RWPE1 (cell line): ENCODE measurements at regions not wholly inside any gene's neighbourhood (a gene's known extent, or its start where the extent isn't known, plus 50 kb on each side); places are given as distances from the start of the nearest gene placed in this dataset.
"Not testable (repeated sequence)": the region's sequence is repeated elsewhere in the genome, so short reads cannot be mapped to it uniquely, and the experiment has no call there.

ENCODE experiments used
- CTCF ChIA-PET: fragments of 350-600 bp; sonication (Branson Sonifier 250); formaldehyde crosslinking; extraction: SDS; loops from one replicate; lab custom pipeline; 2021; lab: Yijun Ruan, JAX
- POLR2A ChIA-PET: fragments of 400-600 bp; formaldehyde crosslinking; extraction: SDS; loops from one replicate; lab custom pipeline; 2020; ENCODE audit warnings: antibody characterized with exemption; ENCODE audit not compliant: low non-redundant PET; lab: Yijun Ruan, JAX
- DNase-seq: peaks from one replicate; pipeline ENCODE4 v3.0.0; 2012; ENCODE audit warnings: low spot score
- H3K27ac ChIP-seq: fragments of 450-650 bp; 2 replicates; pipeline ENCODE4 v1.5.1; 2017
- CTCF ChIP-seq: fragments of 450-650 bp; conservative IDR thresholded peaks from 2 replicates; pipeline ENCODE4 v1.5.1; 2017; ENCODE audit warnings: low read depth, mild to moderate bottlenecking

DNA sequence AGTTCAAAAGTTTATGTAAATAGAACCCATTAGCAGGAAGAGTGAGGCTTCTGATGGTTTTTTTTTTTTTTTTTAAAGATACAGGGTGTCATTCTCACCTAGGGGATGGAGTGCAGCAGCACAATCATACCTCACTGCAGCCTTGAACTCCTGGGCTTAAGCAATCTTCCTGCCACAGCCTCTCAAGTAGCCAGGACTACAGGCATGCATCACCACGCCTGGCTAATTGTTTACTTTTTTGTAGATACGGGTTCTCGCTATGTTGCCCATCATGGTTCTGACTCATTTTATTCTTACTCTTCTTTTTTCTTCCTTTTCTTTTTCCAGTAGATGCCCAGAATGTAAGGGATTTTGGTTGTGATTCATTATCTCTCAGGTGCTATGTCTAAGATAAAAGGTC lies 201.1 kb downstream of the NNT start:
- ChIA-PET POLR2A (no interaction called here), CTCF (no interaction called here)
- DNase-seq = no peak
- TF ChIP-seq CTCF = no peak
- H3K27ac ChIP-seq = no peak overlapping the region

DNA sequence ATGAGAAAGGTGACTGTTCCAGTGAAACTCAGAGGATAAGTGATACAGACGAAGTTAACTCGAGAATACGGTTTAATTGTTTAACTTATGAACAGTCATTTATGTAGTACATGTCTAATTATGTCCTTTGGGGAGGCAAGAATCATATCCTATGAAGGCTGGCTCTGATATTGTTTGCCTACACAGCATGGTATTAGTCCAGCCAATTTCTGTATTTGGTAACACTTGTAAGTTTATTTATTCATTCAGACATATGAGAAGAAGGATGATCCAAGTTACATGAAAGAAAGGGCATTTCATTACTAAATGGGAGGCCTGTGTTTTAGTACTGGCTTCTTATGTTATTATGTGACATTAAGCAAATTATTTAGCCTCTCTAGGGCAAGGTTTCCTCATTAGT lies 199.7 kb downstream of the NNT start:
- TF ChIP-seq CTCF = no peak
- no peak for DNase-seq
- CTCF ChIA-PET = no interaction called here
- H3K27ac ChIP-seq = no peak overlapping the region
- POLR2A ChIA-PET = no interaction called here

- no peak for TF ChIP-seq CTCF
- ChIA-PET POLR2A (no interaction called here), CTCF (no interaction called here)
- DNase-seq = no peak
- no peak overlapping the region for H3K27ac ChIP-seq
Observed at GRCh38 chr5:43802119-43802518, 199.1 kb downstream of the NNT start.

DNA sequence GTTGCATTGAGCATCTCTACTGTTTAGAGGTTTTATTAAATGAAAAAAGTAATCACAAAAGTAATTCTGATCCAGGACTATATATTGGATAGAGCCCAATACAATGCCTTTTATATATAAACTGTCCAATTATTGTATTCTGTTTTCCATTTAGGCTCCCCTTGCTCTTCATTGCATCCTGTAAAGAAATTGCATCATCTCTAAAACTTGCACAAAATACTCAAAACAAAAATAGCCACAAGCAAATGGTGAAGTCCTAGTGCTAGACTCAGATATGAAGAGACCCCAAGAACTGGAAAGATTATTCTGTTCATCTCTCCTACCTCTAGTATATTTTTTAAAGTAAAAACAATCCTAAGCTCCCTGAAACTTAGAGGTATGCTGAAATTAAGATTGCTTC lies 195.8 kb downstream of the NNT start:
- H3K27ac ChIP-seq = no peak overlapping the region
- CTCF ChIA-PET = interaction anchor here (0.7 kb wide), 1 partner anchor 1192 kb away, joined by 3 read pairs; no protein-coding TSS in a partner anchor
- no peak for TF ChIP-seq CTCF
- POLR2A ChIA-PET = no interaction called here
- DNase-seq = no peak

- H3K27ac ChIP-seq, POLR2A ChIA-PET: not testable (repeated sequence)
Observed at GRCh38 chr5:43791880-43792279, 188.9 kb downstream of the NNT start.

DNA sequence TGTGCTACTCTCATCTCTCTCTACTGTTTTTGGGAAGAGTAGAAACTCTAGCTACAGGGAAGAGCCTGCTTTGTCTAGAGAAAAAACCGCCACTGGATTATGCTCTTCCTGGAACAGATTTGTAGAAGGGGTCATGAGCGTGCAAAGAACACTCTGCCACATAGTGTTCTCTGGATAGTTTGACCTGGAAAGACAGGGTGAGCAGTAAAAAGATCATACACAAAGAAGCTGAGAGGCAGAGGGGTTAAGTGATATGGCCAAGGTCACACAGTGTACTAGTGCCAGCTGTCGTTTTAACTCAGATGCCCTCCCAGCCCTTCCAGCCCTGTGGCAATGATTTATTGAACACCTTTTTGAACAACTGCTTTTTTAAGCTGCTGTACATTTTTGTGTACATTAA lies 182.2 kb downstream of the NNT start:
- POLR2A ChIA-PET = no interaction called here
- no peak for TF ChIP-seq CTCF
- CTCF ChIA-PET = interaction anchor here (0.9 kb wide), 1 partner anchor 8 kb away, joined by 3 read pairs; no protein-coding TSS in a partner anchor
- H3K27ac ChIP-seq = no peak overlapping the region
- DNase-seq = no peak

More at GRCh38 chr5:43791880-43792279, 188.9 kb downstream of the NNT start:
- DNase-seq, CTCF ChIA-PET: not testable (repeated sequence)

GRCh38 chr5:43780586-43780985 lies 177.6 kb downstream of the NNT start:
- no peak overlapping the region for H3K27ac ChIP-seq
- no peak for TF ChIP-seq CTCF
- POLR2A ChIA-PET = no interaction called here
- CTCF ChIA-PET = no interaction called here
- DNase-seq = no peak
